SJCRH30 (cell line): ENCODE measurements at regions not wholly inside any gene's neighbourhood (a gene's known extent, or its start where the extent isn't known, plus 50 kb on each side); places are given as distances from the start of the nearest gene placed in this dataset.

Experiments used
- DNase-seq, 2 experiments: peaks; one replicate each; pipeline ENCODE4 v3.0.0-alpha.2; 2015 to 2020
- H3K27ac ChIP-seq: fragments of 250-450 bp; sonication (Bioruptor Pico); 2 replicates; pipeline ENCODE4 v1.5.1; 2020; ENCODE audit warnings: mild to moderate bottlenecking, moderate library complexity
- H3K27me3 ChIP-seq: fragments of 250-450 bp; sonication (Bioruptor Pico); 2 replicates; pipeline ENCODE4 v1.5.1; 2020; ENCODE audit warnings: mild to moderate bottlenecking, moderate library complexity
- H3K36me3 ChIP-seq: fragments of 250-450 bp; sonication (Bioruptor Pico); 2 replicates; pipeline ENCODE4 v1.5.1; 2020; ENCODE audit warnings: mild to moderate bottlenecking, moderate library complexity
- H3K4me1 ChIP-seq: fragments of 250-450 bp; sonication (Bioruptor Pico); 2 replicates; pipeline ENCODE4 v1.5.1; 2020; ENCODE audit warnings: mild to moderate bottlenecking, moderate library complexity
- H3K4me3 ChIP-seq: fragments of 250-450 bp; sonication (Bioruptor Pico); 2 replicates; pipeline ENCODE4 v1.5.1; 2020; ENCODE audit warnings: mild to moderate bottlenecking, moderate library complexity
- H3K9me3 ChIP-seq: fragments of 250-450 bp; sonication (Bioruptor Pico); replicated peaks from 2 replicates; pipeline ENCODE4 v1.5.1; 2020; ENCODE audit warnings: mild to moderate bottlenecking, moderate library complexity

- Histone ChIP-seq H3K27me3 (no peaks in the 10 kb centered on the region), H3K27ac (no peak overlapping the region), H3K36me3 (no peaks in the 10 kb centered on the region), H3K4me3 (no peak overlapping the region), H3K4me1 (no peaks in the 10 kb centered on the region), H3K9me3 (no peaks in the 10 kb centered on the region)
- no peak for DNase-seq
These were observed 426.9 kb upstream of the BOD1L1 start for GRCh38 chr4:14054391-14054790.

- Histone ChIP-seq H3K4me1 (no peaks in the 10 kb centered on the region), H3K27ac (no peak overlapping the region)
These were observed 431.5 kb upstream of the BOD1L1 start for GRCh38 chr4:14059006-14059405.

GRCh38 chr4:14064984-14065383 lies 437.5 kb upstream of the BOD1L1 start:
- Histone ChIP-seq H3K27me3 (no peaks in the 10 kb centered on the region), H3K27ac (no peak overlapping the region), H3K36me3 (no peaks in the 10 kb centered on the region), H3K9me3 (no peaks in the 10 kb centered on the region), H3K4me1 (no peaks in the 10 kb centered on the region), H3K4me3 (no peak overlapping the region)
- DNase-seq, result no peak

More at GRCh38 chr4:14059006-14059405, 431.5 kb upstream of the BOD1L1 start:
- DNase-seq, result no peak
- Histone ChIP-seq H3K27me3 (no peaks in the 10 kb centered on the region), H3K36me3 (no peaks in the 10 kb centered on the region), H3K4me3 (no peak overlapping the region), H3K9me3 (no peaks in the 10 kb centered on the region)

- Histone ChIP-seq H3K4me3 (no peak overlapping the region), H3K27me3 (no peaks in the 10 kb centered on the region), H3K4me1 (no peaks in the 10 kb centered on the region), H3K9me3 (no peaks in the 10 kb centered on the region), H3K36me3 (no peaks in the 10 kb centered on the region), H3K27ac (no peak overlapping the region)
- DNase-seq, result no peak
These were observed 437.9 kb upstream of the BOD1L1 start for GRCh38 chr4:14065406-14065805.

GRCh38 chr4:14066979-14067378 lies 439.5 kb upstream of the BOD1L1 start:
- DNase-seq, result no peak
- H3K36me3 ChIP-seq, result no peaks in the 10 kb centered on the region
- H3K4me1 ChIP-seq, result no peaks in the 10 kb centered on the region
- H3K4me3 ChIP-seq, result no peak overlapping the region
- H3K27ac ChIP-seq, result no peak overlapping the region
- H3K27me3 ChIP-seq, result no peaks in the 10 kb centered on the region
- no peaks in the 10 kb centered on the region for H3K9me3 ChIP-seq

- Histone ChIP-seq H3K36me3 (no peaks in the 10 kb centered on the region), H3K4me1 (no peaks in the 10 kb centered on the region), H3K9me3 (no peaks in the 10 kb centered on the region), H3K27ac (no peak overlapping the region), H3K4me3 (no peak overlapping the region), H3K27me3 (no peaks in the 10 kb centered on the region)
- no peak for DNase-seq
These were observed 442.4 kb upstream of the BOD1L1 start for GRCh38 chr4:14069886-14070285.

- Histone ChIP-seq H3K4me1 (no peaks in the 10 kb centered on the region), H3K27me3 (no peaks in the 10 kb centered on the region), H3K9me3 (no peaks in the 10 kb centered on the region), H3K27ac (no peak overlapping the region), H3K36me3 (no peaks in the 10 kb centered on the region), H3K4me3 (no peak overlapping the region)
- no peak for DNase-seq
These were observed 442.9 kb upstream of the BOD1L1 start for GRCh38 chr4:14070289-14070880.

GRCh38 chr4:14072506-14072905 lies 445.0 kb upstream of the BOD1L1 start:
- Histone ChIP-seq H3K4me1 (no peaks in the 10 kb centered on the region), H3K4me3 (no peak overlapping the region), H3K9me3 (no peaks in the 10 kb centered on the region), H3K27me3 (no peaks in the 10 kb centered on the region), H3K36me3 (no peaks in the 10 kb centered on the region), H3K27ac (no peak overlapping the region)
- DNase-seq, result no peak

GRCh38 chr4:14076776-14077175 lies 449.3 kb upstream of the BOD1L1 start:
- H3K9me3 ChIP-seq, result no peaks in the 10 kb centered on the region
- H3K4me3 ChIP-seq, result no peak overlapping the region
- no peaks in the 10 kb centered on the region for H3K4me1 ChIP-seq
- no peaks in the 10 kb centered on the region for H3K36me3 ChIP-seq
- no peak for DNase-seq
- no peaks in the 10 kb centered on the region for H3K27me3 ChIP-seq
- H3K27ac ChIP-seq, result no peak overlapping the region

- Histone ChIP-seq H3K27me3 (no peaks in the 10 kb centered on the region), H3K9me3 (no peaks in the 10 kb centered on the region), H3K27ac (no peak overlapping the region), H3K36me3 (no peaks in the 10 kb centered on the region), H3K4me1 (no peaks in the 10 kb centered on the region), H3K4me3 (no peak overlapping the region)
- no peak for DNase-seq
These were observed 450.8 kb upstream of the BOD1L1 start for GRCh38 chr4:14078326-14078725.

GRCh38 chr4:14079601-14080000 lies 452.1 kb upstream of the BOD1L1 start:
- no peaks in the 10 kb centered on the region for H3K9me3 ChIP-seq
- no peak for DNase-seq
- H3K4me3 ChIP-seq, result no peak overlapping the region
- H3K36me3 ChIP-seq, result no peaks in the 10 kb centered on the region
- H3K27me3 ChIP-seq, result no peaks in the 10 kb centered on the region
- no peaks in the 10 kb centered on the region for H3K4me1 ChIP-seq
- H3K27ac ChIP-seq, result no peak overlapping the region

- H3K27me3 ChIP-seq, result no peaks in the 10 kb centered on the region
- H3K4me1 ChIP-seq, result no peaks in the 10 kb centered on the region
- no peak overlapping the region for H3K4me3 ChIP-seq
- H3K9me3 ChIP-seq, result no peaks in the 10 kb centered on the region
- no peak for DNase-seq
- no peak overlapping the region for H3K27ac ChIP-seq
- no peaks in the 10 kb centered on the region for H3K36me3 ChIP-seq
These were observed 455.6 kb upstream of the BOD1L1 start for GRCh38 chr4:14083150-14083549.

GRCh38 chr4:14084598-14084997 lies 457.1 kb upstream of the BOD1L1 start:
- Histone ChIP-seq H3K4me1 (no peaks in the 10 kb centered on the region), H3K27me3 (no peaks in the 10 kb centered on the region), H3K9me3 (no peaks in the 10 kb centered on the region), H3K36me3 (no peaks in the 10 kb centered on the region), H3K27ac (no peak overlapping the region), H3K4me3 (no peak overlapping the region)
- no peak for DNase-seq

- H3K4me3 ChIP-seq, result no peak overlapping the region
- H3K27ac ChIP-seq, result no peak overlapping the region
- no peaks in the 10 kb centered on the region for H3K36me3 ChIP-seq
- DNase-seq, result no peak
- H3K4me1 ChIP-seq, result no peaks in the 10 kb centered on the region
- H3K27me3 ChIP-seq, result no peaks in the 10 kb centered on the region
- H3K9me3 ChIP-seq, result no peaks in the 10 kb centered on the region
These were observed 459.9 kb upstream of the BOD1L1 start for GRCh38 chr4:14087459-14087858.

- DNase-seq, result no peak
These were observed 460.4 kb upstream of the BOD1L1 start for GRCh38 chr4:14087921-14088320.

GRCh38 chr4:14091531-14091930 lies 464.0 kb upstream of the BOD1L1 start:
- Histone ChIP-seq H3K4me1 (no peaks in the 10 kb centered on the region), H3K27ac (no peak overlapping the region), H3K36me3 (no peaks in the 10 kb centered on the region), H3K9me3 (no peaks in the 10 kb centered on the region), H3K4me3 (no peak overlapping the region), H3K27me3 (no peaks in the 10 kb centered on the region)
- DNase-seq, result no peak

More at GRCh38 chr4:14087921-14088320, 460.4 kb upstream of the BOD1L1 start:
- Histone ChIP-seq H3K4me3 (no peak overlapping the region), H3K4me1 (no peaks in the 10 kb centered on the region), H3K27me3 (no peaks in the 10 kb centered on the region), H3K9me3 (no peaks in the 10 kb centered on the region), H3K27ac (no peak overlapping the region), H3K36me3 (no peaks in the 10 kb centered on the region)
